Brain microvascular endothelial cell (primary cell): ENCODE measurements at regions not wholly inside any gene's neighbourhood (a gene's known extent, or its start where the extent isn't known, plus 50 kb on each side); places are given as distances from the start of the nearest gene placed in this dataset.
"Not testable (repeated sequence)": the region's sequence is repeated elsewhere in the genome, so short reads cannot be mapped to it uniquely, and the experiment has no call there.

ENCODE experiments used
- DNase-seq: peaks from one replicate; pipeline ENCODE4 v3.0.0-alpha.2; 2020
- H3K27ac ChIP-seq: fragments of 250-450 bp; sonication (Bioruptor Pico); 2 replicates; pipeline ENCODE4 v1.5.1; 2020; ENCODE audit warnings: mild to moderate bottlenecking, moderate library complexity
- H3K27me3 ChIP-seq: fragments of 250-450 bp; sonication (Bioruptor Pico); replicated peaks from 2 replicates; pipeline ENCODE4 v1.5.1; 2020; ENCODE audit warnings: mild to moderate bottlenecking
- H3K36me3 ChIP-seq: fragments of 250-450 bp; sonication (Bioruptor Pico); replicated peaks from 2 replicates; pipeline ENCODE4 v1.5.1; 2020; ENCODE audit warnings: mild to moderate bottlenecking
- H3K4me3 ChIP-seq: 2 replicates; pipeline ENCODE4 v1.5.1; 2011; ENCODE audit warnings: low read depth, mild to moderate bottlenecking, control low read depth, low read length, moderate library complexity
- in situ Hi-C: cut with HindIII; loops from 2 replicates; pipeline ENCODE4 v1.10.0; 2017; ENCODE audit warnings: low sequenced_read_pairs, low pct_ligation_motif_present
- TF ChIP-seq, protein P1 (sequence below): IDR thresholded peaks from 2 replicates; pipeline ENCODE4 v1.5.1; 2011; ENCODE audit warnings: low read depth, mild to moderate bottlenecking, moderate library complexity, low read length, control low read depth, inconsistent platforms; ENCODE audit errors: missing control alignments

DNA sequence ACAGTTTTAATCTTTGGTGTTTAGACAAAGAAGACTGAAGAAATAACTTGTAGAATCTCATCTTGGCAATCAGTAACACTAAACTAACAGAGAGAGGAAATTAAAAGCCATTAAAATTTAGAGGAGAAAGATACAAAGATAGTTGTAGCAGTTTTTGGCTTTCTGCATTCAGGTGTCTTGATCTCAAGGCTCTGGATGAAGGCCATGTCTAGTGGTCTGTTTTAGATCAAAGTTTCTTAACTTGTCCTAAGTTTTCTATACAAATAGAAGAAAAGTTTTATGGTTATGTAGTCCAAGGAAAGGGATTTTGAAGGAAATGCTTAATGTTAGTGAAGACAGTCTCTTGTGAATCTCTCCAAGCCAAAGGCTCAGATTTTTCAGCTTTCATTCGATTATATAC lies 222.9 kb downstream of the BCHE start:
- DNase-seq: no peak
- no peak overlapping the region for H3K4me3 ChIP-seq
- H3K27ac ChIP-seq: no peak overlapping the region
- in situ Hi-C loops: no loop called here
- H3K27me3 ChIP-seq: no peaks in the 10 kb centered on the region
- TF ChIP-seq, protein P1, sequence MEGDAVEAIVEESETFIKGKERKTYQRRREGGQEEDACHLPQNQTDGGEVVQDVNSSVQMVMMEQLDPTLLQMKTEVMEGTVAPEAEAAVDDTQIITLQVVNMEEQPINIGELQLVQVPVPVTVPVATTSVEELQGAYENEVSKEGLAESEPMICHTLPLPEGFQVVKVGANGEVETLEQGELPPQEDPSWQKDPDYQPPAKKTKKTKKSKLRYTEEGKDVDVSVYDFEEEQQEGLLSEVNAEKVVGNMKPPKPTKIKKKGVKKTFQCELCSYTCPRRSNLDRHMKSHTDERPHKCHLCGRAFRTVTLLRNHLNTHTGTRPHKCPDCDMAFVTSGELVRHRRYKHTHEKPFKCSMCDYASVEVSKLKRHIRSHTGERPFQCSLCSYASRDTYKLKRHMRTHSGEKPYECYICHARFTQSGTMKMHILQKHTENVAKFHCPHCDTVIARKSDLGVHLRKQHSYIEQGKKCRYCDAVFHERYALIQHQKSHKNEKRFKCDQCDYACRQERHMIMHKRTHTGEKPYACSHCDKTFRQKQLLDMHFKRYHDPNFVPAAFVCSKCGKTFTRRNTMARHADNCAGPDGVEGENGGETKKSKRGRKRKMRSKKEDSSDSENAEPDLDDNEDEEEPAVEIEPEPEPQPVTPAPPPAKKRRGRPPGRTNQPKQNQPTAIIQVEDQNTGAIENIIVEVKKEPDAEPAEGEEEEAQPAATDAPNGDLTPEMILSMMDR: no peak
- no peaks in the 10 kb centered on the region for H3K36me3 ChIP-seq

DNA sequence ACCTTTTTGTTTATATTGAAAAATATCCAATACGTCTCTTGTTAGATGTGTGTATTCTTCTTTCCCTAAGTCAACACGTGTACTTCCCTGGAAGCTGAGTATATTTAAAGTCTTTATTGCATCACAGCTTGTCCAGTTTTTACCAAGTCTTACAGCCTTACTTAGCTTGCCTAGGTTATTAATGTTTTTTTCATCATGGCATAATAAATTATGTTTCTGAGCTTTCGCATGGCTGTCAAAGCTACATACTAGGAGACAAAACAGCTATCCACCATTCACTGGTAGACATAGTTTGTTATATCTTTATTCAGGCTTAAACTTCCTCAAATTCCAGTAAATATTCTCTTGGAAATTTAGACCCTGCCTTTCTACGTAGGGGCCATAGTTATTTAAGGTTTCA lies 224.2 kb downstream of the BCHE start:
- no peak for DNase-seq
- H3K36me3 ChIP-seq: no peaks in the 10 kb centered on the region
- in situ Hi-C loops: no loop called here
- TF ChIP-seq, protein P1: no peak
- no peak overlapping the region for H3K4me3 ChIP-seq
- no peak overlapping the region for H3K27ac ChIP-seq
- H3K27me3 ChIP-seq: no peaks in the 10 kb centered on the region

DNA sequence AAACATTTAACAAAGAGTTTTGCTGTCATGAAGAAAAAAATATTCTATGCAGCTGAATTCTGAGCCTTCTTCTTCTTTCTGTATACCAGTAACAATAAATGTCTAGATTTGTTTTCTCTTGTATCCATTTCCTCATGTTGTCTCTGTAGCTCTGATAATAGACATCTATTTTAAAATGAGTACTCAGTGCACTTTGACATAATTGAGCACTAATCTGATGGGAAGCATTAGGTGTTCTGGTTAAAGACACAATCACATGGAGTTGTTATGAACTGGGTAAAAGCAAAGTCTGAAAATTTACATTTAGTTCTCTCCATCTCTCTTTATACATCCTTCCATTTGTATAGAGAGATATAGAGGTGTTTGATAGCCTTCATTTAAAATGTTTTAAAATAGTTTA lies 230.0 kb downstream of the BCHE start:
- in situ Hi-C loops: no loop called here
- no peak for DNase-seq
- TF ChIP-seq, protein P1: no peak
- H3K27ac ChIP-seq: no peak overlapping the region
- H3K36me3 ChIP-seq: no peaks in the 10 kb centered on the region
- H3K27me3 ChIP-seq: no peaks in the 10 kb centered on the region
- no peak overlapping the region for H3K4me3 ChIP-seq

DNA sequence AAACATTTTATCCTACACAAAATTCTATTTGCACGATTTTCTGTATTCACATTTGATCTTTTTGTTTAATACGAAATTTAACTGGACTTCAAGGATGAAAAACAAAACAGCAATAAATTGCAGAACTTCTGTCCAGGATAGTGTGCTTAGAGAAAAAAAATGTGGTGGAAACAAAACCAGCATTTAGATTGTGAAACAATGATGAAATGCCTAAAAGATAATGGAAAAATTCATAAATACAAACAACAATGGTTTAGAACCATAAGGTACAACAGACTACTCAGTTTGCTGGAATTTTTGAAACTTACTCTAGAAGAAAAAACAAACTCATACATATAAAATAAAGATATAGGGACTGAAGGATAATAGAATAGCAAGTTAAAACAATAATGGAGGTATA lies 234.0 kb downstream of the BCHE start:
- H3K27ac ChIP-seq: no peak overlapping the region
- no peak overlapping the region for H3K4me3 ChIP-seq
- H3K36me3 ChIP-seq: no peaks in the 10 kb centered on the region
- no peak for DNase-seq
- no peaks in the 10 kb centered on the region for H3K27me3 ChIP-seq
- in situ Hi-C loops: no loop called here
- TF ChIP-seq, protein P1: no peak

DNA sequence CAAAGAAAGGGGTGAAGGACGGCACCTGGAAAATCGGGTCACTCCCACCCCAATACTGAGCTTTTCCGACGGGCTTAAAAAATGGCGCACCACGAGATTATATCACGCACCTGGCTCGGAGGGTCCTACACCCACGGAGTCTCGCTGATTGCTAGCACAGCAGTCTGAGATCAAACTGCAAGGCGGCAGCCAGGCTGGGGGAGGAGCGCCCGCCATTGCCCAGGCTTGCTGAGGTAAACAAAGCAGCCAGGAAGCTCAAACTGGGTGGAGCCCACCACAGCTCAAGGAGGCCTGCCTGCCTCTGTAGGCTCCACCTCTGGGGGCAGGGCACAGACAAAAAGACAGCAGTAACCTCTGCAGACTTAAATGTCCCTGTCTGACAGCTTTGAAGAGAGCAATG lies 264.7 kb downstream of the BCHE start:
- DNase-seq, in situ Hi-C loops, H3K27me3 ChIP-seq: not testable (repeated sequence)

DNA sequence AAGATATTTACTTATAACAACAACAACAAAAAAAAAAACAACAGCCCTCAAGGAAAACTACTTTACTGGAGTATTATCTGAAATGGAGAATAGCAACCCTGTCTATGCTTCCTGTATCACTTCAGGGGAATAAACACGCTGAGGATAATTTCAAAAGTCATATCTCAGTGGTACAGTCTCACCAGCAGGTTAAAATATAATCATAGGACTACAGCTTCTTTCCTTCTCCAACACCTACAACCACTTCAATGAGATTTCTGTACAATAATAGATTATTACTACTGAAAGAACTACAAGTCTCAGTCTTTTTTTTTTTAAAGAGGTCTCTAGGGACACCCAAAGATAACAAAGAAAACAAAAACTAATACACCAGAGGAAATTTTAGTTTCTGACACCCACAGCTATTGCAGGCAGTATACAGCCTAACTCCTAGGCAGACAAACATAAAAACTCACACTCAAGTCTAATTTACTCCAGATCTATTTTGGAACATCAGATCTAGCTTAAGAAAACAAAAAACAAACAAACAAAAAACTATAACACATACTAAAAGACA lies 268.2 kb downstream of the BCHE start:
- TF ChIP-seq, protein P1: no peak
- in situ Hi-C loops: no loop called here
- DNase-seq: no peak
- Histone ChIP-seq H3K27me3 (no peaks in the 10 kb centered on the region), H3K36me3 (no peaks in the 10 kb centered on the region), H3K27ac (no peak overlapping the region), H3K4me3 (no peak overlapping the region)

More for the DNA sequence above, 264.7 kb downstream of the BCHE start:
- H3K36me3 ChIP-seq, H3K27ac ChIP-seq, H3K4me3 ChIP-seq: not testable (repeated sequence)
